Ovary (tissue), 3 donors: ENCODE measurements at regions not wholly inside any gene's neighbourhood (a gene's known extent, or its start where the extent isn't known, plus 50 kb on each side); places are given as distances from the start of the nearest gene placed in this dataset.

Experiments
- CTCF ChIP-seq, 3 donors: fragments of 450-650 bp in 2 of 3; fragments of 200-600 bp in 1 of 3; IDR thresholded peaks; one replicate each; pipeline versions ENCODE4 v1.5.1 to v1.8.0; 2016 to 2022; ENCODE audit warnings: antibody characterized with exemption in 3 of 3, mild to moderate bottlenecking in 1 of 3
- POLR2A ChIP-seq: fragments of 450-650 bp; IDR thresholded peaks from one replicate; pipeline ENCODE4 v1.6.1; 2017; ENCODE audit warnings: antibody characterized with exemption, mild to moderate bottlenecking, moderate library complexity
- donor health status: DM: no; HTN: no; CAD: no.

GRCh38 chr20:52895235-52895634 is 76.9 kb upstream of the TSHZ2 start:
- TF ChIP-seq CTCF (IDR thresholded peaks at IDR 0.05) (no peak), POLR2A (no peak)
